ENCODE measurements at regions not wholly inside any gene's neighbourhood (a gene's known extent, or its start where the extent isn't known, plus 50 kb on each side); places are given as distances from the start of the nearest gene placed in this dataset.

DNA sequence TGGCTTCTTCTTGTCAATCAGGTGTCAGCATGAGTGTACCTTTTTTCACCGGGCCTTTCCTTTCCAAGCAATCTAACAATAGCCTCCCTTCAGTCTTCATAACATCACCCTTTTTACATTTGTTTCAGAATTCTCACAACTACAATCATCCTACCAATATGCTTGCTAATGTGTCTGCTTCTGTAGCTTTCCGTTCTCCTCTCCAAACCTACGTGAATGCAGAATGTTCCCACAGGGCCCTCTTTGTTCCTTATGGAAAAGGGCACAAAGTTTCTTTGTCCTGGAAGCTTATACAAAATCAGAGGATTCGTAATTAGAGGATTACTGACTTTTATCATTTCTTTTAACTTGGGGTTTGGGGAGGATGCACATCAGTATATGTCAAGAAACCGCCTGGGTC is 461.8 kb downstream of the CENPC start:
- TF ChIP-seq CTCF (optimal IDR thresholded peaks at IDR 0.05 in 1 of 3, IDR thresholded peaks at IDR 0.05 in 1 of 3, conservative IDR thresholded peaks at IDR 0.05 in 1 of 3; ENCODE audit: extremely low read depth in 1 of 3, insufficient read depth in 2 of 3, low read length in 3 of 3) (no peak), EZH2 (IDR thresholded peaks at IDR 0.05; ENCODE audit: low read length) (no peak)

Data from keratinocyte (primary cell).